H9 (cell line): ENCODE measurements at regions not wholly inside any gene's neighbourhood (a gene's known extent, or its start where the extent isn't known, plus 50 kb on each side); places are given as distances from the start of the nearest gene placed in this dataset.

ENCODE experiments used
- DNase-seq: peaks from one replicate; pipeline ENCODE4 v3.0.0-alpha.2; 2017
- H2AFZ ChIP-seq: one replicate; pipeline ENCODE4 v1.6.1; 2013; ENCODE audit warnings: mild to moderate bottlenecking, low read length, control low read depth, moderate library complexity
- H2AK5ac ChIP-seq: 2 replicates; pipeline ENCODE4 v1.6.1; 2013; ENCODE audit warnings: low read length, control low read depth, mixed read lengths; ENCODE audit not compliant: insufficient read length
- H2BK120ac ChIP-seq: one replicate; pipeline ENCODE4 v1.6.1; 2013; ENCODE audit warnings: low read depth, mild to moderate bottlenecking, low read length, control low read depth, inconsistent platforms; ENCODE audit not compliant: poor library complexity, severe bottlenecking
- H2BK12ac ChIP-seq: 2 replicates; pipeline ENCODE4 v1.6.1; 2013; ENCODE audit warnings: low read length, control low read depth, mixed read lengths, low read depth; ENCODE audit not compliant: insufficient read length
- H2BK15ac ChIP-seq: 2 replicates; pipeline ENCODE4 v1.6.1; 2013; ENCODE audit warnings: low read depth, low read length, control low read depth
- H2BK20ac ChIP-seq: one replicate; pipeline ENCODE4 v1.6.1; 2013; ENCODE audit warnings: low read depth, mild to moderate bottlenecking, low read length, control low read depth, inconsistent platforms; ENCODE audit not compliant: poor library complexity, severe bottlenecking
- H2BK5ac ChIP-seq: 2 replicates; pipeline ENCODE4 v1.6.1; 2013; ENCODE audit warnings: low read length, control low read depth, mixed read lengths; ENCODE audit not compliant: insufficient read length
- H3K14ac ChIP-seq: 2 replicates; pipeline ENCODE4 v1.6.1; 2013; ENCODE audit warnings: low read length, control low read depth; ENCODE audit not compliant: insufficient read depth
- H3K18ac ChIP-seq: 2 replicates; pipeline ENCODE4 v1.6.1; 2013; ENCODE audit warnings: low read depth, mild to moderate bottlenecking, mixed read lengths, low read length, control low read depth; ENCODE audit not compliant: insufficient read length
- H3K23ac ChIP-seq: 2 replicates; pipeline ENCODE4 v1.6.1; 2013; ENCODE audit warnings: low read length, control low read depth, mixed read lengths, low read depth; ENCODE audit not compliant: insufficient read length
- H3K23me2 ChIP-seq: 2 replicates; pipeline ENCODE4 v1.6.1; 2013; ENCODE audit warnings: low read depth, mild to moderate bottlenecking, mixed read lengths, low read length, control low read depth; ENCODE audit not compliant: insufficient read length, poor library complexity, severe bottlenecking
- H3K27ac ChIP-seq: 2 replicates; pipeline ENCODE4 v1.5.1; 2013; ENCODE audit warnings: low read length, control low read depth, mixed read lengths, low read depth; ENCODE audit not compliant: insufficient read length
- H3K27me3 ChIP-seq: 2 replicates; pipeline ENCODE4 v1.6.1; 2013; ENCODE audit warnings: low read length, control low read depth, inconsistent platforms; ENCODE audit not compliant: insufficient read depth
- H3K4ac ChIP-seq: 2 replicates; pipeline ENCODE4 v1.6.1; 2013; ENCODE audit warnings: low read depth, mild to moderate bottlenecking, control low read depth, inconsistent platforms, low read length, moderate library complexity
- H3K4me1 ChIP-seq: 2 replicates; pipeline ENCODE4 v1.6.1; 2013; ENCODE audit warnings: low read length, control low read depth, inconsistent platforms; ENCODE audit not compliant: insufficient read depth
- H3K4me2 ChIP-seq: 2 replicates; pipeline ENCODE4 v1.6.1; 2013; ENCODE audit warnings: low read length, control low read depth, mixed read lengths; ENCODE audit not compliant: insufficient read length, insufficient read depth
- H3K56ac ChIP-seq: 2 replicates; pipeline ENCODE4 v1.6.1; 2013; ENCODE audit warnings: low read depth, mild to moderate bottlenecking, mixed read lengths, low read length, control low read depth; ENCODE audit not compliant: insufficient read length
- H3K79me1 ChIP-seq: 2 replicates; pipeline ENCODE4 v1.6.1; 2013; ENCODE audit warnings: low read depth, mild to moderate bottlenecking, moderate library complexity, low read length, control low read depth, inconsistent platforms; ENCODE audit not compliant: insufficient read depth, poor library complexity, severe bottlenecking
- H3K79me2 ChIP-seq: 2 replicates; pipeline ENCODE4 v1.6.1; 2013; ENCODE audit warnings: low read length, control low read depth, inconsistent platforms; ENCODE audit not compliant: insufficient read depth
- H3K9ac ChIP-seq: 2 replicates; pipeline ENCODE4 v1.6.1; 2013; ENCODE audit warnings: low read length, control low read depth, mixed read lengths; ENCODE audit not compliant: insufficient read length; ENCODE audit errors: extremely low read depth
- H3K9me3 ChIP-seq: one replicate; pipeline ENCODE4 v1.6.1; 2013; ENCODE audit warnings: low read depth, low read length, inconsistent platforms; ENCODE audit not compliant: control insufficient read depth
- H3T11ph ChIP-seq: one replicate; pipeline ENCODE4 v1.6.1; 2013; ENCODE audit warnings: mild to moderate bottlenecking, low read length, control low read depth, inconsistent platforms
- H4K20me1 ChIP-seq: one replicate; pipeline ENCODE4 v1.6.1; 2013; ENCODE audit not compliant: control insufficient read depth, insufficient read length, insufficient read depth
- H4K5ac ChIP-seq: 2 replicates; pipeline ENCODE4 v1.6.1; 2013; ENCODE audit warnings: low read depth, mild to moderate bottlenecking, mixed read lengths, low read length, control low read depth; ENCODE audit not compliant: insufficient read length
- H4K8ac ChIP-seq: replicated peaks from 2 replicates; pipeline ENCODE4 v1.6.1; 2013; ENCODE audit warnings: low read length, control low read depth, mixed read lengths, low read depth; ENCODE audit not compliant: insufficient read length
- H4K91ac ChIP-seq: 2 replicates; pipeline ENCODE4 v1.6.1; 2013; ENCODE audit warnings: low read depth, mild to moderate bottlenecking, moderate library complexity, mixed read lengths, low read length, control low read depth; ENCODE audit not compliant: insufficient read length
- H3K27ac Mint-ChIP-seq, 3 experiments: 2 replicates in 2 of 3; 3 replicates in 1 of 3; pipeline ENCODE4 v1.8.0; 2020 to 2021; ENCODE audit warnings: mixed read lengths in 3 of 3, mild to moderate bottlenecking in 1 of 3, moderate library complexity in 1 of 3
- H3K27me3 Mint-ChIP-seq: 2 replicates; pipeline ENCODE4 v1.8.0; 2021; ENCODE audit warnings: low read depth, mild to moderate bottlenecking, moderate library complexity, mixed read lengths
- H3K36me3 Mint-ChIP-seq, 3 experiments: 2 replicates in 2 of 3; 3 replicates in 1 of 3; pipeline ENCODE4 v1.8.0; 2020 to 2021; ENCODE audit warnings: low read depth in 3 of 3, mixed read lengths in 3 of 3; ENCODE audit not compliant: insufficient read depth in 1 of 3
- H3K4me1 Mint-ChIP-seq, 2 experiments: 2 replicates each; pipeline ENCODE4 v1.8.0; 2020; ENCODE audit warnings: mixed read lengths in 2 of 2
- H3K4me3 Mint-ChIP-seq, 2 experiments: 2 replicates in 1 of 2; 3 replicates in 1 of 2; pipeline ENCODE4 v1.8.0; 2020 to 2021; ENCODE audit warnings: mild to moderate bottlenecking in 2 of 2, mixed read lengths in 2 of 2, moderate library complexity in 1 of 2
- H3K9me3 Mint-ChIP-seq, 2 experiments: 2 replicates in 1 of 2; 3 replicates in 1 of 2; pipeline ENCODE4 v1.8.0; 2020; ENCODE audit warnings: mild to moderate bottlenecking in 2 of 2, mixed read lengths in 2 of 2, moderate library complexity in 1 of 2
- WGBS: extraction: QIAGEN DNeasy Blood & Tissue Kit; methylation state at CpG from one replicate; pipeline ENCODE4 v1.1.7; 2013; ENCODE audit warnings: missing lambda C conversion rate, low lambda C conversion rate, mixed read lengths; ENCODE audit not compliant: insufficient read length; ENCODE audit errors: extremely low coverage; 5-methylcytosine and 5-hydroxymethylcytosine counted together
- TF ChIP-seq, protein P1 (sequence below): fragments of 200-600 bp; sonication (generic); conservative IDR thresholded peaks from 3 replicates; pipeline ENCODE4 v1.8.0; 2021; ENCODE audit warnings: antibody characterized with exemption, mild to moderate bottlenecking

DNA sequence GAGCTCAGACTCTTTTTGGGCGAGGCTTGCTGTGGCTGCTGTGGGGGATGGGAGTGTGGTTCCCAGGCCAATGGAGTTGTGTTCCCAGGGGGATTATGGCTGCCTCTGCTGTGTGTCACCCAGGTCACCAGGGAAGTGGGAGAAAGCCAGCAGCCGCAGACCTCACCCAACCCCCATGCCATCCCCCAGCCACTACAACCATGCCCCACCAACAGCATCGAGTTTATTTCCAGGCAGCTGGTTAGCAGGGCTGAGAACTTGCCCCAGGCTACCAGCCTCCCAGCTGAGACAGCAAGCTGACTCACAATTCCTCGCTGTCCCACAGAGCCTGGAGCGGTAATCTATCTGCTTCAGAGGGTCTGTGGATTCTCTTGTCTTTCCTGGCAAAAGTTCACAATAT is 331.7 kb downstream of the FRK start:
- Histone ChIP-seq H3T11ph (no peak overlapping the region), H3K23ac (no peak overlapping the region), H4K91ac (no peak overlapping the region), H2BK20ac (no peak overlapping the region), H3K18ac (no peak overlapping the region), H4K20me1 (no peaks in the 10 kb centered on the region), H2AK5ac (no peak overlapping the region), H4K5ac (no peak overlapping the region), H3K14ac (no peak overlapping the region), H2BK15ac (no peak overlapping the region), H3K23me2 (no peaks in the 10 kb centered on the region), H3K27me3 (no peaks in the 10 kb centered on the region), H3K27ac (no peak overlapping the region), H3K4me2 (no peak overlapping the region), H3K56ac (no peak overlapping the region), H2BK12ac (no peak overlapping the region), H3K4me1 (no peaks in the 10 kb centered on the region), H2AFZ (no peak overlapping the region), H2BK120ac (no peak overlapping the region), H3K9ac (no peak overlapping the region), H3K9me3 (no peaks in the 10 kb centered on the region), H3K79me2 (no peaks in the 10 kb centered on the region), H3K79me1 (no peaks in the 10 kb centered on the region), H3K4ac (no peak overlapping the region), H2BK5ac (no peak overlapping the region), H4K8ac (no peak overlapping the region)
- WGBS, result no CpG with 5 or more reads among the region's 5 CpGs
- H3K9me3 Mint-ChIP-seq, result peaks cover 0 to 2% of the 10 kb centered on the region in 2 experiments; a peak in 2 of 5 replicates
- no peak for DNase-seq
- TF ChIP-seq, protein P1, sequence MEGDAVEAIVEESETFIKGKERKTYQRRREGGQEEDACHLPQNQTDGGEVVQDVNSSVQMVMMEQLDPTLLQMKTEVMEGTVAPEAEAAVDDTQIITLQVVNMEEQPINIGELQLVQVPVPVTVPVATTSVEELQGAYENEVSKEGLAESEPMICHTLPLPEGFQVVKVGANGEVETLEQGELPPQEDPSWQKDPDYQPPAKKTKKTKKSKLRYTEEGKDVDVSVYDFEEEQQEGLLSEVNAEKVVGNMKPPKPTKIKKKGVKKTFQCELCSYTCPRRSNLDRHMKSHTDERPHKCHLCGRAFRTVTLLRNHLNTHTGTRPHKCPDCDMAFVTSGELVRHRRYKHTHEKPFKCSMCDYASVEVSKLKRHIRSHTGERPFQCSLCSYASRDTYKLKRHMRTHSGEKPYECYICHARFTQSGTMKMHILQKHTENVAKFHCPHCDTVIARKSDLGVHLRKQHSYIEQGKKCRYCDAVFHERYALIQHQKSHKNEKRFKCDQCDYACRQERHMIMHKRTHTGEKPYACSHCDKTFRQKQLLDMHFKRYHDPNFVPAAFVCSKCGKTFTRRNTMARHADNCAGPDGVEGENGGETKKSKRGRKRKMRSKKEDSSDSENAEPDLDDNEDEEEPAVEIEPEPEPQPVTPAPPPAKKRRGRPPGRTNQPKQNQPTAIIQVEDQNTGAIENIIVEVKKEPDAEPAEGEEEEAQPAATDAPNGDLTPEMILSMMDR, result no peak
- H3K4me1 Mint-ChIP-seq, result no peaks in the 10 kb centered on the region; a peak in 1 of 4 replicates
- no peaks in the 10 kb centered on the region for H3K36me3 Mint-ChIP-seq
- no peak overlapping the region; a peak in 1 of 5 replicates for H3K4me3 Mint-ChIP-seq
- H3K27me3 Mint-ChIP-seq, result no peaks in the 10 kb centered on the region; the same call in 1 of the 2 replicates
- H3K27ac Mint-ChIP-seq, result no peak overlapping the region
